GM21576 (cell line): ENCODE measurements at regions not wholly inside any gene's neighbourhood (a gene's known extent, or its start where the extent isn't known, plus 50 kb on each side); places are given as distances from the start of the nearest gene placed in this dataset.
A peak's percentile ranks its signal among the peaks of the same experiment; 100 is the strongest.
"Not testable (repeated sequence)": the region's sequence is repeated elsewhere in the genome, so short reads cannot be mapped to it uniquely, and the experiment has no call there.

Experiments
- ATAC-seq: cut with Tn5 transposase; IDR thresholded peaks from one replicate; pipeline ENCODE4 v1.9.1; 2021; ENCODE audit warnings: mild to moderate bottlenecking, moderate library complexity; ENCODE audit not compliant: unreplicated experiment

GRCh38 chrX:7640392-7640791, 202.6 kb upstream of the VCX start:
- no peak for ATAC-seq

- ATAC-seq: no peak
Measured at GRCh38 chrX:7638078-7638710, 204.8 kb upstream of the VCX start.

- ATAC-seq: no peak
Measured at GRCh38 chrX:7637066-7637465, 205.9 kb upstream of the VCX start.

GRCh38 chrX:7635604-7636003, 207.4 kb upstream of the VCX start:
- no peak for ATAC-seq

- ATAC-seq: no peak
Measured at GRCh38 chrX:7620560-7620959, 222.4 kb upstream of the VCX start.

GRCh38 chrX:7617994-7618393, 225.0 kb upstream of the VCX start:
- no peak for ATAC-seq

- ATAC-seq: no peak
Measured at GRCh38 chrX:7614616-7615015, 228.4 kb upstream of the VCX start.

- ATAC-seq: not testable (repeated sequence)
Measured at GRCh38 chrX:7608625-7609024, 234.3 kb upstream of the VCX start.

GRCh38 chrX:7606039-7606652, 236.8 kb upstream of the VCX start:
- no peak for ATAC-seq

GRCh38 chrX:7603387-7603786, 239.6 kb upstream of the VCX start:
- no peak for ATAC-seq

GRCh38 chrX:7596822-7597221, 246.1 kb upstream of the VCX start:
- no peak for ATAC-seq

- not testable (repeated sequence) for ATAC-seq
Measured at GRCh38 chrX:7593370-7593769, 249.6 kb upstream of the VCX start.

- ATAC-seq: peak; percentile 71
Measured at GRCh38 chrX:7586126-7586525, 256.8 kb upstream of the VCX start.

GRCh38 chrX:7582191-7582590, 260.8 kb upstream of the VCX start:
- no peak for ATAC-seq

- ATAC-seq: no peak
Measured at GRCh38 chrX:7580127-7580526, 262.8 kb upstream of the VCX start.

GRCh38 chrX:7574325-7574724, 268.6 kb upstream of the VCX start:
- ATAC-seq: no peak

- ATAC-seq: no peak
Measured at GRCh38 chrX:7570432-7571029, 272.4 kb upstream of the VCX start.

- ATAC-seq: no peak
Measured at GRCh38 chrX:7568597-7568996, 274.4 kb upstream of the VCX start.

- no peak for ATAC-seq
Measured at GRCh38 chrX:7568130-7568529, 274.8 kb upstream of the VCX start.

- no peak for ATAC-seq
Measured at GRCh38 chrX:7552760-7553159, 290.2 kb upstream of the VCX start.

GRCh38 chrX:7546551-7547080, 296.4 kb upstream of the VCX start:
- ATAC-seq: no peak

- ATAC-seq: no peak
Measured at GRCh38 chrX:7545564-7545963, 297.4 kb upstream of the VCX start.
